Fibroblast of the aortic adventitia (primary cell): ENCODE measurements at regions not wholly inside any gene's neighbourhood (a gene's known extent, or its start where the extent isn't known, plus 50 kb on each side); places are given as distances from the start of the nearest gene placed in this dataset.
A peak's percentile ranks its signal among the peaks of the same experiment; 100 is the strongest.

Experiments used
- DNase-seq: peaks from one replicate; pipeline ENCODE4 v3.0.0-alpha.2; 2010; ENCODE audit warnings: low read depth
- H3K4me3 ChIP-seq: 2 replicates; pipeline ENCODE4 v1.5.1; 2011; ENCODE audit warnings: low read depth, mild to moderate bottlenecking, control low read depth, low read length, moderate library complexity
- TF ChIP-seq, protein P1 (sequence below): IDR thresholded peaks from 2 replicates; pipeline ENCODE4 v1.5.1; 2011; ENCODE audit warnings: mild to moderate bottlenecking, low read length, control low read depth, inconsistent platforms; ENCODE audit not compliant: insufficient read depth

DNA sequence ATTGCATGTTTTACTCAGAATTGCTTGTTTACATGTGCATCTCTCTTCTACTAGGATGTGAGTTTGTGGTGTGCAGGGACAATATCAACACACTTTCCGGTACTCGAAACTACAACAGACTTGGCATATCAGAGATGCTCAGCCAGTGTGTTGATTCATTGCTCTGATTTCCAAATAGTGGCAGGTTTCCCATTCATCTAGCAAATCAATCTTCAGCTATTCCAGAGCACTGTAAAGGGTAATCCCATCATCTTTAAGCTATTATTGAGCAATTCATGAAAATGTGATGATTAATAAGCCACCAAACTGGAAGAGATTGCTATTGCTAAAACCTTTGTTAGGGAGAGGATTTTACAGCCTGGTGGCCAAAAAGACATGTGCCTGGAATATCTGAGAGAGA lies 574.2 kb upstream of the CPEB2 start:
- DNase-seq, result peak; percentile 26
- H3K4me3 ChIP-seq, result no peak overlapping the region
- TF ChIP-seq, protein P1, sequence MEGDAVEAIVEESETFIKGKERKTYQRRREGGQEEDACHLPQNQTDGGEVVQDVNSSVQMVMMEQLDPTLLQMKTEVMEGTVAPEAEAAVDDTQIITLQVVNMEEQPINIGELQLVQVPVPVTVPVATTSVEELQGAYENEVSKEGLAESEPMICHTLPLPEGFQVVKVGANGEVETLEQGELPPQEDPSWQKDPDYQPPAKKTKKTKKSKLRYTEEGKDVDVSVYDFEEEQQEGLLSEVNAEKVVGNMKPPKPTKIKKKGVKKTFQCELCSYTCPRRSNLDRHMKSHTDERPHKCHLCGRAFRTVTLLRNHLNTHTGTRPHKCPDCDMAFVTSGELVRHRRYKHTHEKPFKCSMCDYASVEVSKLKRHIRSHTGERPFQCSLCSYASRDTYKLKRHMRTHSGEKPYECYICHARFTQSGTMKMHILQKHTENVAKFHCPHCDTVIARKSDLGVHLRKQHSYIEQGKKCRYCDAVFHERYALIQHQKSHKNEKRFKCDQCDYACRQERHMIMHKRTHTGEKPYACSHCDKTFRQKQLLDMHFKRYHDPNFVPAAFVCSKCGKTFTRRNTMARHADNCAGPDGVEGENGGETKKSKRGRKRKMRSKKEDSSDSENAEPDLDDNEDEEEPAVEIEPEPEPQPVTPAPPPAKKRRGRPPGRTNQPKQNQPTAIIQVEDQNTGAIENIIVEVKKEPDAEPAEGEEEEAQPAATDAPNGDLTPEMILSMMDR, result no peak

DNA sequence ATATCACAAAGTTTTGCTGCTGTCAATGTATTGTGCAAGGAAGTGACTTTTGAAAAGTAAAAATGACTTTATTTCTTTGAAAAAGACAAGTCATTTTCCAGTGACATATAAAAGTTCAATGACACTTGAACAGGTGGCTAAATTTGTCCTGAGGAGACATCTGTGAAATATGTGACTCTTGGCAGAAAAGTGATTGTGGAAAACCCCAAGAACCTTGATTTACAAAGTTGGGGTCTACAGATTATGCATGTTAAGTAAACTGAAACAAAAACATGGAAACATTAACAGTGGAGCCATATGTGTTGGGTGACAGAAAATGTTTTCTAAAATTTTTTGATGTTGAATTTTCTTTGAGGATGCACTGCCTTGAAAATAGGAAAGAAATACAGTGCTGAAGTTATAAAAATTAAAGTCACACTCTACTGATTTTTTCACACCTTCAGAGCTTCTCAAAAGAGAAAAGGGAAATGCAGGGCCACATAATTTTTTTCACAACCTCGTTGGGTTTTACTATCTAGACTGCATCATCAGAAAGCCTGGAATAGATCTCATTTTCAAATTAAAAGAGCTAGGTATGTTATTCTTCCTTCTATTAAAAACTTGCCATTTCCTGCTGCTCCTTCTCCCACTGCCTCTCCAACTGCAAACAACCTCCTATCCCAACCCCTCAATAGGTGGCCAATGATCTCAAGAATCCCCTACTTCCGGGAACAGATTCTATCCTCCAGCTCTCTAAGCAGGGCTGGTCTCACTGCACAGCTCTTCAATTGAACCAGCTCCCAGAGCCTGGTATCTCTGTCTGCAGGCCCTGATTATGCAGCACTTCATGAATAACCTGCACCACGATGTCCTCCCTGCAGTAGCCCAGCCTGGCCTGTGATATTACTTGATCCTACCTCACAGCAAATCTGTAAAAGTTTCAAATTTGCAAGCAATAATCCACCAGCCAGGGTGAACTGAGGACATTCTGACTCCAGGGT lies 570.8 kb upstream of the CPEB2 start:
- TF ChIP-seq, protein P1, result no peak
- no peak for DNase-seq
- H3K4me3 ChIP-seq, result no peak overlapping the region

DNA sequence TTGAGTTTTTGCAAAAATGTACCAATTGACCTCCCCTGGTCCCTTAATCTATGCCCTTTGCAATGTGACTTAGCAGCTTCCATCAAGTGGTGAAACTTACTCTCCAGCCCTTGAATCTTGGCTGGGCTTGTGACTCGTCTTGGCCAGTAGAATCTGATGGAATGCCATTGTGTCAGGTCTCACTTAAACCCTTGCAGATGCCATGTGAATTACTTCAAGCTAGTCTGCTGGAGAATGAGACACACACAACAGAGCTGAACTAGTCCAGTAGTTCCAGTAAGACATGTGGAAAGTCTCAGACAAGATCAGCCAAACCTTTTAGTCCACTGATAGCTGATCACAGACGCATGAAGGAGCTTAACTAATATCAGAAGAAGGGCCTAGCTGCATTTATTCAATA lies 567.8 kb upstream of the CPEB2 start:
- TF ChIP-seq, protein P1, result no peak
- no peak overlapping the region for H3K4me3 ChIP-seq
- peak; percentile 2 for DNase-seq

DNA sequence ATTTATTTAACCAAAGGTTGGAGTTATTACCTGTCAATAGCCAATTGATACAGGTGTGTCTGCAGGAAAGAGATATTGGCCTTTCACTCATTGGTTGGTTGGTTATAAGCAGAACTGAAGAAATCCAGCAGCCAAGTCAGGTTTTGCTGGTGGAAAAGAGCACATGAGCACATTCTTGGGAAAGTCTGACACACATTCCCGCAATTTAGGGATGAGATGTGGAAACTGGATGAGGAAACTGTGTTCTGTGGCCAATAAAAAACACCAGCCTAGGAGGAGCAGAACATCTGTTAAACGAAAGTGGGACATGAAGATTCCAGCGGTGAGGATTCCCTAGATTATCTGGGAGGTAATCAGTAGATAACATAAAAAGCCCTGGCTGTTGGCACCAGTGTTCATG lies 567.4 kb upstream of the CPEB2 start:
- no peak overlapping the region for H3K4me3 ChIP-seq
- DNase-seq, result peak; percentile 13
- TF ChIP-seq, protein P1, result no peak

DNA sequence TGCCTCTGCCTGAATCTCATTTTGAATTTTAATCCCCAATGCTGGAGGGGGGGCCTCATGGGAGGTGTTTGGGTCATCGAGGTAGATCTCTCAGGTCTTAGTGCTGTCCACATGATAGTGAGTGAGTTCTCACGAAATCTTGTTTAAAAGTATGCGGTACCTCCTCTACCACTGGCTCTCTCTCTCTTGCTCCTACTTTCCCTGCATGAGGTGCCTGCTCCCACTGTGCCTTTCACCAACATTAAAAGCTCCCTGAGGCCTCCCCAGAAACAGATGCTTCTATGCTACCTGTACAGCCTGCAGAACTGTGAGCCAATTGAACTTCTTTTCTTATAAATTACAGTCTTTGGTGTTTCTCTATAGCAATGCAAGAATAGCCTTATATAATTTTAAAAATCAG lies 560.7 kb upstream of the CPEB2 start:
- H3K4me3 ChIP-seq, result no peak overlapping the region
- TF ChIP-seq, protein P1, result no peak
- DNase-seq, result no peak

DNA sequence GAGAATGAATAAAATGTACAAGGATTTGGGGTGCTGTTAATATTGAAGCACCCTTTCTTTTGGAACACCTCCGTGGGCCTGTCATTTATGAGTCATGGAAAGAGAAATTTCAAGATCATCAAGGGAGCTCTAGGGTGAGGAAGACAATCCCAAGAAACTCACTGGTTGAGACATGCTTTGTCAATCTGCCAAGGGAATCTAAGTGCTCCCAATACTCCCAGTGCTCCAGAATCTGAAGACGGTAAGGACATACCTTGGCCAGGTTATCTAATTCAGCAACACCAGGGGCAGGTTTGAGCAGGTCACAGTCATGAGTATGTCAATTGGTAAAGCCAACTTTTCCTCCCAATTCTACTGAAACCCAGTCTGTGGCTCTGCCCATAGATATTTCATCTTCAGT lies 556.4 kb upstream of the CPEB2 start:
- TF ChIP-seq, protein P1, result no peak
- DNase-seq, result no peak
- H3K4me3 ChIP-seq, result no peak overlapping the region
